ENCODE measurements at regions not wholly inside any gene's neighbourhood (a gene's known extent, or its start where the extent isn't known, plus 50 kb on each side); places are given as distances from the start of the nearest gene placed in this dataset.
A peak's percentile ranks its signal among the peaks of the same experiment; 100 is the strongest.

DNA sequence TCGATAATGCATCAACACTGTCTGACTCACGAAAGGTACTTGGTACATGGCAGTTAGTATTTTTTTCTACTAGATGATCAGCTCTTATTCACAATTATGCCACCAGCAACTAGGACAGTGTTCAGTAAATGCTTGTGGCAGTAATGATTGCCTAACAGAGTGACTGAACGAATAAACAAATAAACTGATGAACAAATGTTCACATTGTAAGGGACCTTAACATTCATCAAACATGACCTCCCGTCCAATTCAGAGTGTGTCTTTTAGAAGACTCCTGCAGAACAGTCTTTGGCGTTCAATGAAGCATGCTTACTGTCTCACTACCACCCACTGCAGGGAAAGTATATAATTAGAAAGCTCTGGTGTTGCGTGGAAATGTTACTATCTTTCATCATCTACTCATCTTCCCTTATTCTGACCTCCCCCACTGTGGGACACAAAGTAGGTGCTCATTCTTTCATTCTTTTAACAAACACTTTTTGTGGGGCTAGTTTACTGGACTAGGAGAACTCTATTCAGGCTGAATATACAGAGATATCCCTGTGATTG, 319.3 kb downstream of the RAB28 start:
- no peak overlapping the region for H3K27ac Mint-ChIP-seq
- Histone ChIP-seq H3K4me3 (ENCODE audit: low read length) (no peak overlapping the region), H3K27me3 (ENCODE audit: control insufficient read depth, insufficient read depth, low read length, poor library complexity, severe bottlenecking) (no peaks in the 10 kb centered on the region), H3K9ac (ENCODE audit: extremely low read depth, low read length, poor library complexity, severe bottlenecking) (no peak overlapping the region), H3K27ac (ENCODE audit: low read depth, low read length) (no peak overlapping the region), H3K4me1 (ENCODE audit: control insufficient read depth, insufficient read depth, low read length) (no peaks in the 10 kb centered on the region), H3K36me3 (ENCODE audit: control insufficient read depth, insufficient read depth, low read length) (no peaks in the 10 kb centered on the region), H3K9me3 (ENCODE audit: control insufficient read depth, low read length) (no peaks in the 10 kb centered on the region)
- peaks cover 4% of the 10 kb centered on the region for H3K4me1 Mint-ChIP-seq
- H3K9me3 Mint-ChIP-seq, result no peaks in the 10 kb centered on the region
- H3K36me3 Mint-ChIP-seq (ENCODE audit: low read depth), result no peaks in the 10 kb centered on the region
- no peak overlapping the region for H3K4me3 Mint-ChIP-seq
- TF ChIP-seq, protein P1, sequence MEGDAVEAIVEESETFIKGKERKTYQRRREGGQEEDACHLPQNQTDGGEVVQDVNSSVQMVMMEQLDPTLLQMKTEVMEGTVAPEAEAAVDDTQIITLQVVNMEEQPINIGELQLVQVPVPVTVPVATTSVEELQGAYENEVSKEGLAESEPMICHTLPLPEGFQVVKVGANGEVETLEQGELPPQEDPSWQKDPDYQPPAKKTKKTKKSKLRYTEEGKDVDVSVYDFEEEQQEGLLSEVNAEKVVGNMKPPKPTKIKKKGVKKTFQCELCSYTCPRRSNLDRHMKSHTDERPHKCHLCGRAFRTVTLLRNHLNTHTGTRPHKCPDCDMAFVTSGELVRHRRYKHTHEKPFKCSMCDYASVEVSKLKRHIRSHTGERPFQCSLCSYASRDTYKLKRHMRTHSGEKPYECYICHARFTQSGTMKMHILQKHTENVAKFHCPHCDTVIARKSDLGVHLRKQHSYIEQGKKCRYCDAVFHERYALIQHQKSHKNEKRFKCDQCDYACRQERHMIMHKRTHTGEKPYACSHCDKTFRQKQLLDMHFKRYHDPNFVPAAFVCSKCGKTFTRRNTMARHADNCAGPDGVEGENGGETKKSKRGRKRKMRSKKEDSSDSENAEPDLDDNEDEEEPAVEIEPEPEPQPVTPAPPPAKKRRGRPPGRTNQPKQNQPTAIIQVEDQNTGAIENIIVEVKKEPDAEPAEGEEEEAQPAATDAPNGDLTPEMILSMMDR (conservative IDR thresholded peaks at IDR 0.05), result no peak
- H3K27me3 Mint-ChIP-seq (ENCODE audit: insufficient read depth), result no peaks in the 10 kb centered on the region
- no peak for DNase-seq
- WGBS, 2 experiments (ENCODE audit: insufficient coverage in 1 of 2, insufficient read length in 1 of 2), result 83 to 94% methylated on average over 1 to 6 of the region's 6 CpGs

DNA sequence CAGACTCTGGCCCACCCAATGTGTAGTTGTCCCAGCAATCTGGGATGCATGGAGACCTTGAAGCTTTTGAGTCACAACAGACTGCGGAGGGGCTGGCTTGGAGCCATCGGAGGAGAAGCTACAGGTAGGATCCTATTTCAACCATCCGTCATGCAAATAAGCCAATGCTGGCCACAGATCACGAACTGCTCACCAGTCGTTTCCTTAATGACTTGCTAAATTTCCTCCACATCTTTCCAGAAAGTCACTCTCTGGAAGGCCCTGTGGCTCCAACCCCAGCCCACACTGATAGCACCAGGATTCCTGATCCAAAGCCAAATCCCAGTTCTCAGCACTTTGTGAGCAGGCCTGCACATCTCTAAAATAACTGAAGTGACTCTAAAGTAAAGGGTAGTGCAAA, 321.3 kb downstream of the RAB28 start:
- WGBS, 2 experiments (ENCODE audit: insufficient coverage in 1 of 2, insufficient read length in 1 of 2), result 80 to 83% methylated on average over 2 to 5 of the region's 5 CpGs
- H3K27ac ChIP-seq (ENCODE audit: low read depth, low read length), result no peak overlapping the region
- no peak overlapping the region for H3K9ac ChIP-seq (ENCODE audit: extremely low read depth, low read length, poor library complexity, severe bottlenecking)
- Mint-ChIP-seq H3K9me3 (no peaks in the 10 kb centered on the region), H3K4me3 (no peak overlapping the region), H3K4me1 (peaks cover 13% of the 10 kb centered on the region), H3K36me3 (ENCODE audit: low read depth) (no peaks in the 10 kb centered on the region), H3K27ac (peak overlapping the region; percentile 32), H3K27me3 (ENCODE audit: insufficient read depth) (no peaks in the 10 kb centered on the region)
- H3K9me3 ChIP-seq (ENCODE audit: control insufficient read depth, low read length), result peaks cover 3% of the 10 kb centered on the region
- H3K4me1 ChIP-seq (ENCODE audit: control insufficient read depth, insufficient read depth, low read length), result no peaks in the 10 kb centered on the region
- H3K36me3 ChIP-seq (ENCODE audit: control insufficient read depth, insufficient read depth, low read length), result no peaks in the 10 kb centered on the region
- H3K4me3 ChIP-seq (ENCODE audit: low read length), result no peak overlapping the region
- TF ChIP-seq, protein P1 (conservative IDR thresholded peaks at IDR 0.05), result no peak
- DNase-seq, result peak; percentile 58
- H3K27me3 ChIP-seq (ENCODE audit: control insufficient read depth, insufficient read depth, low read length, poor library complexity, severe bottlenecking), result no peaks in the 10 kb centered on the region

DNA sequence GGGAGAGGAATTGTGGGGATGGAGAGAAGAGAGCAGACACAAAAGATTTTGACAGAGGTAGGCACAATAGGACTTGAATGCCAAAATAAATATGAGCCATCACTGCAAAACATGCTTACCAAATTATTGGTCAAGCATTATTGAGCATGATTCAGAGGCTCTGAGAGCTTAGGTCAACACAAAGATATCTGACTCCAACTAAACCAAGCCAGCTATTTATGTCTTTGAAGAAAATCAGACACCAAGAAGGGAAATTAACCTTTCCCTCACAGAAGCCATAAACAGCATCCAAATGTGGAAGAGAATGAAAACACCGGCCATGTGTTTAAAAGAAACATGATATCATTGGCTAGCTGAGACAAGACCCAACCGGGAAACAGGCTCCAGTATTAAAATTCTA, 323.2 kb downstream of the RAB28 start:
- peaks cover 8% of the 10 kb centered on the region for H3K9me3 ChIP-seq (ENCODE audit: control insufficient read depth, low read length)
- no peak overlapping the region for H3K27ac ChIP-seq (ENCODE audit: low read depth, low read length)
- H3K27me3 Mint-ChIP-seq (ENCODE audit: insufficient read depth), result no peaks in the 10 kb centered on the region
- H3K4me1 Mint-ChIP-seq, result peaks cover 13% of the 10 kb centered on the region
- no peaks in the 10 kb centered on the region for H3K36me3 Mint-ChIP-seq (ENCODE audit: low read depth)
- H3K4me1 ChIP-seq (ENCODE audit: control insufficient read depth, insufficient read depth, low read length), result no peaks in the 10 kb centered on the region
- H3K36me3 ChIP-seq (ENCODE audit: control insufficient read depth, insufficient read depth, low read length), result no peaks in the 10 kb centered on the region
- no peaks in the 10 kb centered on the region for H3K9me3 Mint-ChIP-seq
- TF ChIP-seq, protein P1 (conservative IDR thresholded peaks at IDR 0.05), result no peak
- no peak overlapping the region for H3K9ac ChIP-seq (ENCODE audit: extremely low read depth, low read length, poor library complexity, severe bottlenecking)
- no peak overlapping the region for H3K4me3 ChIP-seq (ENCODE audit: low read length)
- no peak overlapping the region for H3K27ac Mint-ChIP-seq
- no peak for DNase-seq
- no peak overlapping the region for H3K4me3 Mint-ChIP-seq
- WGBS, 2 experiments (ENCODE audit: insufficient coverage in 1 of 2, insufficient read length in 1 of 2), result 89% methylated on average over 2 of the region's 2 CpGs; no CpG with 5 or more reads in 1 of the 2 experiments
- no peaks in the 10 kb centered on the region for H3K27me3 ChIP-seq (ENCODE audit: control insufficient read depth, insufficient read depth, low read length, poor library complexity, severe bottlenecking)
